Nephron progenitor cell (in vitro differentiated cells): ENCODE measurements at regions not wholly inside any gene's neighbourhood (a gene's known extent, or its start where the extent isn't known, plus 50 kb on each side); places are given as distances from the start of the nearest gene placed in this dataset.

Source experiments
- DNase-seq: peaks from one replicate; pipeline ENCODE4 v3.0.0; 2021
- H3K27ac Mint-ChIP-seq: 2 replicates; pipeline ENCODE4 v1.8.0; 2021; ENCODE audit warnings: mild to moderate bottlenecking, moderate library complexity, mixed read lengths
- H3K27me3 Mint-ChIP-seq: 2 replicates; pipeline ENCODE4 v1.8.0; 2021; ENCODE audit warnings: mild to moderate bottlenecking, low read depth, mixed read lengths; ENCODE audit not compliant: poor library complexity
- H3K36me3 Mint-ChIP-seq: 2 replicates; pipeline ENCODE4 v1.8.0; 2021; ENCODE audit warnings: low read depth, mixed read lengths
- H3K4me1 Mint-ChIP-seq: 2 replicates; pipeline ENCODE4 v1.8.0; 2021; ENCODE audit warnings: mixed read lengths
- H3K4me3 Mint-ChIP-seq: 2 replicates; pipeline ENCODE4 v1.8.0; 2021; ENCODE audit warnings: mild to moderate bottlenecking, moderate library complexity, mixed read lengths
- H3K9me3 Mint-ChIP-seq: 2 replicates; pipeline ENCODE4 v1.8.0; 2021; ENCODE audit warnings: mild to moderate bottlenecking, moderate library complexity, mixed read lengths
- TF ChIP-seq, protein P1 (sequence below): fragments of 200-600 bp; sonication (generic); IDR thresholded peaks from 2 replicates; pipeline ENCODE4 v1.5.0; 2021; ENCODE audit warnings: antibody characterized with exemption

GRCh38 chr5:135188233-135188914, 154.3 kb upstream of the PITX1 start:
- Mint-ChIP-seq H3K27ac (no peak overlapping the region), H3K9me3 (no peaks in the 10 kb centered on the region), H3K27me3 (peaks cover 22% of the 10 kb centered on the region), H3K36me3 (no peaks in the 10 kb centered on the region), H3K4me3 (no peak overlapping the region), H3K4me1 (peaks cover 41% of the 10 kb centered on the region)
- DNase-seq, result no peak
- TF ChIP-seq, protein P1, sequence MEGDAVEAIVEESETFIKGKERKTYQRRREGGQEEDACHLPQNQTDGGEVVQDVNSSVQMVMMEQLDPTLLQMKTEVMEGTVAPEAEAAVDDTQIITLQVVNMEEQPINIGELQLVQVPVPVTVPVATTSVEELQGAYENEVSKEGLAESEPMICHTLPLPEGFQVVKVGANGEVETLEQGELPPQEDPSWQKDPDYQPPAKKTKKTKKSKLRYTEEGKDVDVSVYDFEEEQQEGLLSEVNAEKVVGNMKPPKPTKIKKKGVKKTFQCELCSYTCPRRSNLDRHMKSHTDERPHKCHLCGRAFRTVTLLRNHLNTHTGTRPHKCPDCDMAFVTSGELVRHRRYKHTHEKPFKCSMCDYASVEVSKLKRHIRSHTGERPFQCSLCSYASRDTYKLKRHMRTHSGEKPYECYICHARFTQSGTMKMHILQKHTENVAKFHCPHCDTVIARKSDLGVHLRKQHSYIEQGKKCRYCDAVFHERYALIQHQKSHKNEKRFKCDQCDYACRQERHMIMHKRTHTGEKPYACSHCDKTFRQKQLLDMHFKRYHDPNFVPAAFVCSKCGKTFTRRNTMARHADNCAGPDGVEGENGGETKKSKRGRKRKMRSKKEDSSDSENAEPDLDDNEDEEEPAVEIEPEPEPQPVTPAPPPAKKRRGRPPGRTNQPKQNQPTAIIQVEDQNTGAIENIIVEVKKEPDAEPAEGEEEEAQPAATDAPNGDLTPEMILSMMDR, result no peak

GRCh38 chr5:135186662-135187522, 152.9 kb upstream of the PITX1 start:
- no peak overlapping the region for H3K27ac Mint-ChIP-seq
- H3K4me3 Mint-ChIP-seq, result no peak overlapping the region
- H3K9me3 Mint-ChIP-seq, result no peaks in the 10 kb centered on the region
- TF ChIP-seq, protein P1, result no peak
- peaks cover 21% of the 10 kb centered on the region for H3K27me3 Mint-ChIP-seq
- DNase-seq, result no peak
- H3K36me3 Mint-ChIP-seq, result no peaks in the 10 kb centered on the region
- peaks cover 40% of the 10 kb centered on the region for H3K4me1 Mint-ChIP-seq

- Mint-ChIP-seq H3K27ac (no peak overlapping the region), H3K36me3 (no peaks in the 10 kb centered on the region), H3K4me1 (peaks cover 28% of the 10 kb centered on the region), H3K9me3 (no peaks in the 10 kb centered on the region), H3K27me3 (peaks cover 21% of the 10 kb centered on the region), H3K4me3 (no peak overlapping the region)
- no peak for DNase-seq
- TF ChIP-seq, protein P1, result no peak
These were observed 151.5 kb upstream of the PITX1 start for GRCh38 chr5:135185481-135186065.

- H3K4me3 Mint-ChIP-seq, result no peak overlapping the region
- peaks cover 21% of the 10 kb centered on the region for H3K4me1 Mint-ChIP-seq
- no peaks in the 10 kb centered on the region for H3K9me3 Mint-ChIP-seq
- no peaks in the 10 kb centered on the region for H3K36me3 Mint-ChIP-seq
- peaks cover 26% of the 10 kb centered on the region for H3K27me3 Mint-ChIP-seq
- TF ChIP-seq, protein P1, result no peak
- H3K27ac Mint-ChIP-seq, result no peak overlapping the region
- no peak for DNase-seq
These were observed 150.6 kb upstream of the PITX1 start for GRCh38 chr5:135184646-135185045.

GRCh38 chr5:135183464-135183863, 149.4 kb upstream of the PITX1 start:
- H3K27ac Mint-ChIP-seq, result no peak overlapping the region
- DNase-seq, result no peak
- peaks cover 16% of the 10 kb centered on the region for H3K4me1 Mint-ChIP-seq
- H3K36me3 Mint-ChIP-seq, result no peaks in the 10 kb centered on the region
- no peak overlapping the region for H3K4me3 Mint-ChIP-seq
- no peaks in the 10 kb centered on the region for H3K9me3 Mint-ChIP-seq
- peaks cover 24% of the 10 kb centered on the region for H3K27me3 Mint-ChIP-seq
- TF ChIP-seq, protein P1, result no peak
